Activated CD4-positive, alpha-beta T cell treated with anti-CD3 and anti-CD28 coated beads for 48 hours (primary cell): ENCODE measurements at regions not wholly inside any gene's neighbourhood (a gene's known extent, or its start where the extent isn't known, plus 50 kb on each side); places are given as distances from the start of the nearest gene placed in this dataset.
"Not testable (repeated sequence)": the region's sequence is repeated elsewhere in the genome, so short reads cannot be mapped to it uniquely, and the experiment has no call there.

Source experiments
- DNase-seq: peaks from one replicate; pipeline ENCODE4 v3.0.0-alpha.2; 2020

GRCh38 chr2:34892766-34893165, 1293.7 kb upstream of the FAM98A start:
- DNase-seq: no peak

DNA sequence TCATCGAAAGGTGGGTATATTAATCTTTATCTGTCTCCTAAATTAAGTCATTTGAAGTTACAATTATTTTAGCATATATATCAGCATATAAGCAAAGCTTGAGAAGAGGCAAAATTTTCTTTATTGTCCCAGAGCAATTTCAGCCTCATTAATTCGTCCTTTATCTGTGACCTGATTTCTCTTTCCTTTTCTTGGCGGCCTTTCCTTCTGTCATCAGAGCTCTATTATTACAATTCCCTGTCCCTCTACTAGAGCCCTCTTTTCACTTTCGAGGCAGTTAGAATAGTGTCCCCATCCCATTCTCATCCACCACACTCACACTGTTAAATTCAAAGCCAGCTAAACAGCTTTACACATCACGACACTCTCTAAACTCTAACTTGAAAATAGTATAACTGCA, 1293.2 kb upstream of the FAM98A start:
- DNase-seq: no peak

DNA sequence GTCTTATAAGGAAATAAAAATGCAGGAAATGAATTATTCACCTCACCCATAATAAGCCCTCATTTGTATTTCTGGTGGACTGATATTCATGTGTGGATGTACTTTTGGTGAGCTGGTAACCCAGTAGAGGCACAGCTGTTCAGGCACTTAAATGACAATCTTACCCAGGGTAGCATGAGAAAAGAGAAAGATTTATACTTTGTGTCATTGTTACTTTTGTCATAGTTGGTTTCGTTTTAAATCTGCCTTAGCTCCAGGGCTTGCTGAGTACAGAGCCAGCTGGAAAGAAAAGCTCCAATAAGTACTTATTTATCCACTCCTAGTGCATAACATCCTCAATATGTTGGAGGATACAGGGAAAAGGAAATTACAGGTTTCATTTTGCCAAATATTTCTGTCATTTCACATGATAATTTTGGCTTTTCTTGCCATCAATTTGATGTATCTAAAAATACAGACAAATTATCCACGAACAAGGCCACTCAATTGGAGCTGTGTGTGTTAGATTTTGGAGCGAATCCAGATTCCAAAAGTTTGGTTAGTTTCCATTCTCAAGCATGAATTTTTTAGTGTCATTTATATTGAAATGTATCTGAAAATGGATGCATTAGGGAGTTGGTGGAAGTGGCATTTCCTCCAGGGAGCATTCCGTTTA, 1276.1 kb upstream of the FAM98A start:
- DNase-seq: no peak

- no peak for DNase-seq
These were observed 1254.5 kb upstream of the FAM98A start for GRCh38 chr2:34853646-34854045.

DNA sequence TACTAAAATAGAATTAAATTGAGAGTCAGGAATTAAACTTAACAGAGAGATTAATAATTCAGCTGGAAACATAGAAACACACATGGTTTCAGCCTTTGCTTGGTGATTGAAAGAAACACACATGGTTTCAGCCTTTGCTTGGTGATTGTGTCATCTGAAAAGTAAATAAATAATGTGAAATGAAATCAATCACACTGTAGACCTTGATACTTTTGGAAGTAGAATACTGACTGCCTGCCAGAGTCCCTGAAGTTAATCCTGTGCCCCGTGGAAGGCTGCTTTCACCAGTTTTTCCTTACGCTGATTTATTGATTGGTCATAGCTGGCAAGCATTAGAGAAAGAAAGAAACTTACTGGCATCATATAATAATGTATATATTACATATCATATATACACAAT, 1252.7 kb upstream of the FAM98A start:
- DNase-seq: no peak

GRCh38 chr2:34849827-34850226, 1250.7 kb upstream of the FAM98A start:
- DNase-seq: no peak

DNA sequence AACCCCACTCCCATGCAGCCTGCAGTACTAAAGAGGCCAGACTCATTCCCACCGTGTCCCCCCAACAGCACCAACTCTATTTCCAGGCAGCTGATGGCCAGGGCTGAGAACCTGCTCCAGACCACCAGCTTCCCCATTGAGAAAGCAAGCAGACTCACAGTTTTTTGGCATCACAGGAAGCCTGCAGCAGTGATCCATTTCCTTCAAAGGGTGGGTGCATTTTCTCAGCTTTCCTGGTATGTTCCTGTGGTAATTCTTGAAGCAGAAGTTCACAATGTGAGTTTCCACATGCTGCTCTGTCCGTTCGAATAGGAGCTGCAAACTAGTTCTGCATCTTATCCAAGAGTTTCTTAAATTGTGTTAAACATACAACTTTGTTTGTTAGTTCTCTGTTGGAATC, 1249.6 kb upstream of the FAM98A start:
- no peak for DNase-seq

DNA sequence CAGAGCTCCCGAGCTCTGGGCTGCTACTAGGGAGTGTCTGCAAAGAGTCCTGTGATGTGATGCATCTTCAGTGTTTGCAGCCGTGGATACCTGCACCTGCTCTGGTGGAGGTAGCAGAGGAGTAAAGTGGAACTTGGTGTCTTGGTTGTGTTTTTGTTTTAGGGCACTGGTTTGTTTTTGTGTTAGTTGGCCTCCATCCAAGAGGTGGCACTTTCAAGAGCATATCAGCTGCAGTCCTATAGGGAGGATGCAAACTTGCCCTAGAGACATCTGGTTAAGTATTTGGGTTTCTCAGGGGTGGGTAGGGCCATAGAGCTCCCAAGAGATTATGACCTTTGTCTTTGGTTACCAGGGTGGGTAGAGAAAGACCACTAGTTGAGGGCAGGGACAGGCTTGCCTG, 1249.0 kb upstream of the FAM98A start:
- no peak for DNase-seq

GRCh38 chr2:34844629-34845028, 1245.5 kb upstream of the FAM98A start:
- DNase-seq: no peak

DNA sequence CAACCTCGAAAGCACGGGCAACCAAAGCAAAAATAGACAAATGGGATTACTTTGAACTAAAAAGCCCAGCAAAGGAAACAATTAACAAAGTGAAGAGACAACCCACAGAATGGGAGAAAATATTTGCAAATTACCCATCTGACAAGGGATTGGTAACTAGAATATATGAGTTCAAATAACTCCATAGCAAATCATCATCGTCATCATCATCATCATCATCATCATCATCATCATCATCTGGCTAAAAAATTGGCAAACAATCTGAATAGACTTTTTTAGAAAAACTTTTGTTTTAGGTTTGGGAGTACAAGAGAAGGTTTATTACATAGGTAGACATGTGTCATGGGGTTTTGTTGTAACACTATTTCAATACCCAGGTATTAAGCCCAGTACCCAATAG, 1239.3 kb upstream of the FAM98A start:
- no peak for DNase-seq

- no peak for DNase-seq
These were observed 1237.3 kb upstream of the FAM98A start for GRCh38 chr2:34836361-34836760.

- no peak for DNase-seq
These were observed 1232.0 kb upstream of the FAM98A start for GRCh38 chr2:34831096-34831495.

DNA sequence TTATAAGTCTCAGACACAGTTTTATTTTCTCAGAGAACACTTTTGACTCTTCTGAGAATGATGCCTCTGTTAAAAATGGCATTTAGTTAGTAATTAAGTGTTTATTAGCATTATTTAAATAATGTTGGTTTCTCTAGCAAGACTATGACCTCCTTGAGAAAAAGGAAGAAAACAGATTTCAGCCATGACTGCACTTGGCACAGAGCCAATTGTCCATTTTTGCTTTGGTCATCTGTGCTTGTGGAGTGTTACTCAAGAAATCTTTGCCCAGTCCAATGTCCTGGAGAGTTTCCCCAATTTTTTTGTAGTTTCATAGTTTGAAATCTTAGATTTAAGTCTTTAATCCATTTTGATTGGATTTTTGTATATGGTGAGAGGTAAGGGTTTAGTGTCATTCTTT, 1229.4 kb upstream of the FAM98A start:
- no peak for DNase-seq

DNA sequence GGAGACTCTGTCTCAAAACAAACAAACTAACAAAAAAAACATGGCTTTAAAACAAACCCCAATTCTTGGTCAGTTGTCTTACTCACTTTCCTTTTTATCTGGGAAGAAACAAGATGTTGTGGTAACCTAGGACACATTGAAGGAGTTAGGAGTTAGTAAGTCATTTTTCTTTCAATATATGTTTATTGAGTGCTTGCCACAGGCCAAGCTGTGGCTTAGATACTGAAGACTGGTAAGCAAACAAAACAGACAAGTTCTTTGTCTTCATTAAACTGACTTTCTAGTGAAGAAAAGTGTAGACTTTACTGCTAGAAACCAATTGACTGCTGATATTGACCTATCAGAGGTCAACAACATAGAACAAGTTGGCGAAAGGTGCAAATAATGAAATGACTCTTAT, 1228.3 kb upstream of the FAM98A start:
- no peak for DNase-seq

GRCh38 chr2:34825686-34826085, 1226.6 kb upstream of the FAM98A start:
- no peak for DNase-seq

GRCh38 chr2:34822616-34823015, 1223.5 kb upstream of the FAM98A start:
- no peak for DNase-seq

DNA sequence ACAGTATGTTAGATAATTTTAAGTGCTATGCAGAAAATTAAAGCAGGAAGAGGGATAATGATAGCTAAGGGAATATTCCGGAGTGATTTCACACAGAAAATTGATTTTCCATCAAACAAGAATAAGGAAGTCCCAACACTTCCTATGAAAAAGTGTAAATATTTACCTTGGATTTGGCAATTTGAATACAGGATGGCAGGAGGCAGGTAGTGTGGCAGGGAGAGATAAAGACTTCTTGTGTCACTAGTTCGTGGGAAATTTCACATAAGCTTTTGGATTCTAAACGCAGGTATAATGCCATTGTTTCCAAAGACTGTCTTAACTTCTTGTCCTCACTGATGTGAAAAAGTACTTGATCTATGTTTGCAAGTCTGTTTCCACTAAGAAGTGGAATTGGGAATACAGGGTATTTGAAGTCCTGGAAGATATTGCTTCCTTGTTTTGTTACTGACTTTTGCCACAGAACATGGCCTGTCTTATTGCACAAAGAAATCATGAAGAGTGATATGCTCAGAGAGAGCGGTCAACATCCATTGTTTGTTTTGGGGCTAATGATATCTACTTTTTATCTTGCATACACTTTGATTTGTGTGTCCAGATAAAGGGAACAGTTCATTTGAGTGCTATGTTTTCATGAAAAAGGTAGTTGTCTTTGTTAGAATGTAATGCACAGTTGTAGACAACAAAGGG, 1216.1 kb upstream of the FAM98A start:
- no peak for DNase-seq

DNA sequence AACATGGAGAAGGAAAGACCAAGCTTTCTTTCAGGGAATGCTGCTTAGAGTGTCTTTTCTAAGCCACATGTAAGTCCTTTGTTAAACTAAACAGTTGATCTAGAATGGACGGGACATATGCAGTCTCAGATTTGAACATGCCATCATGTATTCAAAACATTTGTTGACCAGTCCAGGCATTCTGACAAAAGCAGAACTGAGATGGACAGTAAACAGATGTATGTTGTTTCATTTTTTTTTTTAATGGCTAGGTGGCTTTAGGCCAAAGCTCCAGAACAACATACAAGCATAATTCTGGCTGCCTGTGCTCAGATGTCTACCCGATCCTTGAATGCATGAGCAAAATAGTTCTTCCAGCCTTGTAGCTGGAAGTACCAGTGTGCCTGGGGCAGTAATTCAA, 1211.4 kb upstream of the FAM98A start:
- DNase-seq: no peak

DNA sequence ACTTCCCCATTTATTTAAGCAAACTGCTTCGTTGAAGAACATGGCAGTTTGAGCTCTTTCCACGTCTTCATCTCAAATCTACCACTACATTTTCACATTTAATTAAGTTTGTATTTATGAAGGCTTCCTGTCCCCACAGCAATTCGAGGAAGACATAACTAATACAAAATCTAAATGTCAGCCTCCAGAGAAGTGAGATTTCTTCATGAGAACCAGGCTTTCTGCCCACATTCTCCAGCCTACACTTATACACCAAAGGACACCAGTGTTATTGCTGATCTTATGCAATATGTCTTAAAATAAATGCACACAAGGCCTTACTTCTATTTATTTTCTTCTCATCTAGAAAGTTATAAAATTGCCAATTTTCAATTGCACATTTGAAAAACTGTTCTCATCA, 1209.3 kb upstream of the FAM98A start:
- DNase-seq: no peak

DNA sequence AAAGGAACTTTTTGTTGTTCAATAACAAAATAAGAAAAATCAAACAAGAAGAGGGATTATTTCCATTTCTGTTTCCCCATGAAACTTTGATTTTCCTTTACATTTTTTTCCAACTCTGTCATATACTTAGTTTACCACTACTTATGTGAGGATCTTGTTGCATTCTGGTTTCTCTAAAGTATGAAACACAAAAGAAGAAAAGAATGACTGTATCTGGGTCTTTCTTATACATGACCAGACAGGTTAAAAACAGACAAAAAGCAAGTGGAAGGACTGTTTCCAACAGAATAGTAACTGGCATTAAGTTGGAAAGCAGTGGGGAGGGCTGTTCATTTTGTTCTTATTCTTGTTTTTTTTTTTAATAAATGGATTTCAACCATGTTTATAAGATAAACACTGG, 1207.8 kb upstream of the FAM98A start:
- no peak for DNase-seq

DNA sequence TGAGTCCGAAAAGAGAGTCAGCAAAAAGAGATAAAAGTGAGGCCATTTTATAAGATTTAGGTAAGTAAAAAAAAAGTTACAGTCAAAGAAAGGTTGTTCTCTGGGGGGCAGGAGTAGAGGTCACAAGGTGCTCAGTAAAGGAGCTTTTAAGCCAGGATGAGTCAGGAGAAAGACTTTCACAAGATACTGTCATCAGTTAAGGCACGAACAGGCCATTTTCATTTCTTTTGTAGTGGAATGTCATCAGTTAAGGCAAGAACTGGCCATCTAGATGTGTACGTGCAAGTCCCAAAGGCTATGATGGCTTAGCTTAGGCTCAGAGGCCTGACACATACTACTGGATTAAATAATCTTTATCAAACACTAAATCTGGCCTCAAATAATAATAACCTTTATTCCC, 1207.3 kb upstream of the FAM98A start:
- DNase-seq: no peak

DNA sequence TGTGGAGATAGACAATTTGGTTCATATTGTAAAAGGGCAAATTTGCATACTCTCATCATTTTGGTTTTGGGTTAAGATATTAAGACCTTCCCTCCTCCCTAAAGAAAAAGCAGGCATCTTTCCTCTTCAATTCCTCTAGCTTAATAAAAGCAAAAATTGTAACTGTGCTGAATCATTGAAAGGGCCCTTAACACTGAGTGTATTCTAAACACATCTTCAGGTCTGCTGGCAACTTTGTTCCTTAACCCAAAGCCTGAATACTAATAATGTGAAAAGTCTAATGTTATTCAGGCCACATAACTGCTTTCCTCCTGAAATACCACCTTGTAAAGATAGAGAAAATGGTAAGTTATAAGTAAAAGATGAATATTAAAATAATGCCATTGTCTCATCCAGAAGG, 1200.5 kb upstream of the FAM98A start:
- no peak for DNase-seq

DNA sequence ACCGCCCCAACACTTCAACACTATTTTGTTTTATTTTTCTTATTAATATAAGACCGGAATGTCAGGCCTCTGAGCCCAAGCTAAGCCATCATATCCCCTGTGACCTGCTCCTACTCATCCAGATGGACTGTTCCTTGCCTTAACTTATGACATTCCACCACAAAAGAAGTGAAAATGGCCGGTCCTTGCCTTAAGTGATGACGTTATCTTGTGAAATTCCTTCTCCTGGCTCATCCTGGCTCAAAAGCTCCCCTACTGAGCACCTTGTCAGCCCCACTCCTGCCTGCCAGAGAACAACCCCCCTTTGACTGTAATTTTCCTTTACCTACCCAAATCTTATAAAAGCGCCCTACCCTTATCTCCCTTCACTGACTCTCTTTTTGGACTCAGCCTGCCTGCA, 1196.5 kb upstream of the FAM98A start:
- not testable (repeated sequence) for DNase-seq

GRCh38 chr2:34789169-34789568, 1190.1 kb upstream of the FAM98A start:
- no peak for DNase-seq

GRCh38 chr2:34787341-34787740, 1188.2 kb upstream of the FAM98A start:
- DNase-seq: no peak
